Breast epithelium (tissue), 4 donors: ENCODE measurements at regions not wholly inside any gene's neighbourhood (a gene's known extent, or its start where the extent isn't known, plus 50 kb on each side); places are given as distances from the start of the nearest gene placed in this dataset.

Source experiments
- DNase-seq, 2 donors: peaks; one replicate each; pipeline ENCODE4 v3.0.0-alpha.2; 2019; ENCODE audit warnings: low spot score in 2 of 2
- H3K27ac ChIP-seq, 2 donors: fragments of 200-600 bp; sonication (generic) in 1 of 2; one replicate each; pipeline ENCODE4 v1.5.1; 2016 to 2019; ENCODE audit warnings: mild to moderate bottlenecking in 1 of 2
- H3K27me3 ChIP-seq, 2 donors: fragments of 200-600 bp; sonication (generic) in 1 of 2; one replicate each; pipeline versions ENCODE4 v1.5.1 to v1.6.0; 2017 to 2019; ENCODE audit warnings: control low read depth in 1 of 2, mild to moderate bottlenecking in 1 of 2
- H3K36me3 ChIP-seq: fragments of 200-600 bp; one replicate; pipeline ENCODE4 v1.5.1; 2019
- H3K4me1 ChIP-seq, 2 donors: fragments of 200-600 bp; sonication (generic); one replicate each; pipeline ENCODE4 v1.5.1; 2016 to 2019; ENCODE audit warnings: control low read depth in 1 of 2
- H3K4me3 ChIP-seq, 3 donors: fragments of 200-600 bp; sonication (generic); 1 replicate in 2 of 3; 2 replicates in 1 of 3; pipeline ENCODE4 v1.5.1; 2016 to 2019; ENCODE audit warnings: mild to moderate bottlenecking in 3 of 3, moderate library complexity in 2 of 3
- H3K9me3 ChIP-seq, 2 donors: fragments of 200-600 bp; sonication (generic) in 1 of 2; one replicate each; pipeline ENCODE4 v1.5.1; 2016 to 2019; ENCODE audit warnings: control low read depth in 1 of 2
- CTCF ChIP-seq, 3 donors: fragments of 450-650 bp; IDR thresholded peaks; one replicate each; pipeline ENCODE4 v1.5.1; 2016 to 2017; ENCODE audit warnings: antibody characterized with exemption in 3 of 3, mild to moderate bottlenecking in 3 of 3, moderate library complexity in 3 of 3
- POLR2A ChIP-seq: fragments of 450-650 bp; IDR thresholded peaks from one replicate; pipeline ENCODE4 v1.6.1; 2016; ENCODE audit warnings: antibody characterized with exemption, mild to moderate bottlenecking, moderate library complexity
- POLR2AphosphoS5 ChIP-seq, 3 donors: sonication (generic); formaldehyde crosslinking; IDR thresholded peaks; one replicate each; pipeline ENCODE4 v1.6.1; 2017; ENCODE audit warnings: antibody characterized with exemption in 3 of 3
- intact Hi-C: fragments of 100-400 bp; cut with DNase I; formaldehyde crosslinking; loops from one replicate; pipeline ENCODE4 v1.15.1; 2023; ENCODE audit warnings: low total_unique reads

GRCh38 chr20:47993817-47994216 is 208.5 kb upstream of the SULF2 start:
- Histone ChIP-seq H3K27ac (no peak overlapping the region), H3K36me3 (no peaks in the 10 kb centered on the region), H3K4me3 (no peak overlapping the region), H3K9me3 (peaks cover 0 to 10% of the 10 kb centered on the region in 2 donors), H3K4me1 (no peaks in the 10 kb centered on the region), H3K27me3 (no peaks in the 10 kb centered on the region)
- TF ChIP-seq POLR2AphosphoS5 (IDR thresholded peaks at IDR 0.05): no peak
- TF ChIP-seq POLR2A: no peak
- no peak for TF ChIP-seq CTCF (IDR thresholded peaks at IDR 0.05)
- no peak for DNase-seq
- intact Hi-C loops: loop anchor here (2.0 kb wide), 1 partner anchor 25 kb away; no protein-coding TSS in a partner anchor

- no peaks in the 10 kb centered on the region for H3K36me3 ChIP-seq
- no peak overlapping the region for H3K27ac ChIP-seq
- no peak for DNase-seq
- intact Hi-C loops: loop anchor here (2.0 kb wide), 1 partner anchor 24 kb away; no protein-coding TSS in a partner anchor
- no peaks in the 10 kb centered on the region for H3K27me3 ChIP-seq
- H3K9me3 ChIP-seq: peaks cover 0 to 10% of the 10 kb centered on the region in 2 donors
- TF ChIP-seq CTCF (IDR thresholded peaks at IDR 0.05) (no peak), POLR2AphosphoS5 (IDR thresholded peaks at IDR 0.05) (no peak), POLR2A (no peak)
- H3K4me3 ChIP-seq: no peak overlapping the region
- no peaks in the 10 kb centered on the region for H3K4me1 ChIP-seq
These were observed 207.9 kb upstream of the SULF2 start for GRCh38 chr20:47993035-47993755.

- no peak overlapping the region for H3K4me3 ChIP-seq
- H3K36me3 ChIP-seq: no peaks in the 10 kb centered on the region
- no peak for DNase-seq
- TF ChIP-seq CTCF (IDR thresholded peaks at IDR 0.05) (no peak), POLR2AphosphoS5 (IDR thresholded peaks at IDR 0.05) (no peak), POLR2A (no peak)
- no peak overlapping the region for H3K27ac ChIP-seq
- H3K4me1 ChIP-seq: no peaks in the 10 kb centered on the region
- H3K27me3 ChIP-seq: no peaks in the 10 kb centered on the region
- intact Hi-C loops: loop anchor here (2.0 kb wide), 1 partner anchor 23 kb away; no protein-coding TSS in a partner anchor
- H3K9me3 ChIP-seq: peaks cover 0 to 10% of the 10 kb centered on the region in 2 donors
These were observed 206.7 kb upstream of the SULF2 start for GRCh38 chr20:47991875-47992488.

- TF ChIP-seq POLR2AphosphoS5 (IDR thresholded peaks at IDR 0.05): no peak
- TF ChIP-seq POLR2A: no peak
- TF ChIP-seq CTCF (IDR thresholded peaks at IDR 0.05): no peak
- Histone ChIP-seq H3K4me1 (no peaks in the 10 kb centered on the region), H3K36me3 (no peaks in the 10 kb centered on the region), H3K4me3 (no peak overlapping the region), H3K27me3 (no peaks in the 10 kb centered on the region), H3K9me3 (peaks cover 0 to 10% of the 10 kb centered on the region in 2 donors), H3K27ac (no peak overlapping the region)
- DNase-seq: no peak
- intact Hi-C loops: no loop called here
These were observed 205.3 kb upstream of the SULF2 start for GRCh38 chr20:47990507-47991150.

GRCh38 chr20:47989957-47990356 is 204.7 kb upstream of the SULF2 start:
- H3K27ac ChIP-seq: no peak overlapping the region
- intact Hi-C loops: no loop called here
- no peaks in the 10 kb centered on the region for H3K36me3 ChIP-seq
- peaks cover 0 to 10% of the 10 kb centered on the region in 2 donors for H3K9me3 ChIP-seq
- no peak overlapping the region for H3K4me3 ChIP-seq
- no peaks in the 10 kb centered on the region for H3K27me3 ChIP-seq
- no peak for TF ChIP-seq POLR2A
- TF ChIP-seq CTCF (IDR thresholded peaks at IDR 0.05): no peak
- TF ChIP-seq POLR2AphosphoS5 (IDR thresholded peaks at IDR 0.05): no peak
- DNase-seq: peak in 1 of 2 donors; percentile 49
- no peaks in the 10 kb centered on the region for H3K4me1 ChIP-seq
